HG03558 (cell line): ENCODE measurements at regions not wholly inside any gene's neighbourhood (a gene's known extent, or its start where the extent isn't known, plus 50 kb on each side); places are given as distances from the start of the nearest gene placed in this dataset.

Source experiments
- ATAC-seq: cut with Tn5 transposase; IDR thresholded peaks from one replicate; pipeline ENCODE4 v1.9.1; 2021; ENCODE audit warnings: moderate number of reproducible peaks; ENCODE audit not compliant: unreplicated experiment; ENCODE audit errors: extremely low read depth

DNA sequence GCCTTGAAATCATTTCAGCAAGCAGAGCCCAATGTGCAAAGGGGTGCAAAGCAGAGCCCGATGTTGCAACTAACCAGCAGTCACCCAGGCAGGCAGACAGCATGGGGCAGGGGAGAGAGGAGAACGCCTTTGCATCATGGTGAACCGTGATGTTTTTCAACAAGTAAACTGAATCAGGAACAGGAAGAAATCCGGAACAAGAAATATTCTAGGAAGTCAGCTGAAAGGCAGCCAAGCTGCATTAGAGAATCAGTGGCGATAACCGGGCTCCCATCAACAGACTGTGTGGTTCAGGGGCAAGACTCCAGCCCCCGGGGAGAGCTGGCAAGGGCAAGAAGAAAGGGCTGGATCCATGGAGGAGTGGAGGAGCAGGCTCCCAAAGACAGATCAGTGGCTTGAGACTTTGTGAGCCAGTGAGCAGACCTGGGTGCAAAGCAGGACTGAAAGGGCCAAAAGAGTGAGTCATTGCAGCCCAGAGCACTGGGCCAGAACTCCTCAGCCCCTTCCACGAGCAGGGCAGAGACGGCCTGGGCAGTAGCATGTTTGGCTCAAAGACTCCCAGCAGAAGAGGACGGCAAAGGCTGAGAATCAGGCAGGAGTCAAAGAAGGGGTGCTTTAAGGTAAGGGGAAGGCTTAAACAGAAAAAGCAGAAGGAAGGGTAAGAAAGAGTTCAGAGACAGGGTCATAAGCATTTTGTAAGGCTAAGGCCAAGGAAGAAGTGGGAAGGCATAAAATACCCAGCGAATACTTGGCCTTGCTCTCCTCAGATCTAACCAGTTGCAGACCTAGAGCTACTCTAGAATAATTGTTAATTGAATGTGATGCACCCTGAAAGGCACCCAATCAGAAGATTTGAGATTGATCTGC, 155.0 kb downstream of the SETD4 start:
- ATAC-seq: no peak

- ATAC-seq: no peak
Measured at GRCh38 chr21:35900539-35900938, 159.8 kb downstream of the SETD4 start.

DNA sequence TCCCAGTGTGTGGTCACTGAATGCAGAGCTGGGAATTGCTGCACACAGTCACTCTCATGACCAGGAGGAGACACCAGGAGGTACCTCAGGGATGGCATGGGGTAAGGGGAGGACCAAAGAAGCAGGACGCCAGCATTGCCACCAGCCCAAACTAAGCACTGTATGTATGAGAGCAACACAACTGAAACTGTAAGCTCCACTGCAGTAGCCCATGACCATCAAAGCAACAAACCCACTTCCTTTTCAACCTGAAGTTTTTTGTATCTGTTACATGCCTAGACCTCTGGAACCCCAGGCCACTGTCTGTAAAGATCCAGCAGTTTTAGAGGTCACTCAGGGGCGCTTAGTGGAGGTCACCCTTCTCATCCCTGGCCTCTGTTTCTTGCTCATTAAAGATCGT, 164.3 kb downstream of the SETD4 start:
- ATAC-seq: no peak

GRCh38 chr21:35895598-35895997, 164.7 kb downstream of the SETD4 start:
- no peak for ATAC-seq

DNA sequence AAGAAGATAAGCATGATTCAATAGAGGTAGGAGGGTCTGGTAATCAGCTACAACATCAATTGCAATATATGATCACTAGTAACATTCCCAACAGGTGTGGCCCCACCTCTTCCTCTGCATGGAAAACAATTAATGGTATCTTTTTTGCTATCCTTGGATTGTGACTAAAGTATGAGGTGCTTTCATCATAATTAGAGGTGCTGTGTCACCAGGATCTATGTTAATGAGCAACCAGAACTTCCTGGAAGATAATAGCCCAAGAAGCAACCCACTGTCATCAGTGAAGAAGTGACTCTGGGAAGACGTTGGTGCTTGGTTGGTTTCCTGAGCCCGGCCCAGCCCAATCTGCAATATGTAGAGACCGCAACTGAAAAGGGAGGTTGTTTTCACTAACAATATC, 167.2 kb downstream of the SETD4 start:
- no peak for ATAC-seq

DNA sequence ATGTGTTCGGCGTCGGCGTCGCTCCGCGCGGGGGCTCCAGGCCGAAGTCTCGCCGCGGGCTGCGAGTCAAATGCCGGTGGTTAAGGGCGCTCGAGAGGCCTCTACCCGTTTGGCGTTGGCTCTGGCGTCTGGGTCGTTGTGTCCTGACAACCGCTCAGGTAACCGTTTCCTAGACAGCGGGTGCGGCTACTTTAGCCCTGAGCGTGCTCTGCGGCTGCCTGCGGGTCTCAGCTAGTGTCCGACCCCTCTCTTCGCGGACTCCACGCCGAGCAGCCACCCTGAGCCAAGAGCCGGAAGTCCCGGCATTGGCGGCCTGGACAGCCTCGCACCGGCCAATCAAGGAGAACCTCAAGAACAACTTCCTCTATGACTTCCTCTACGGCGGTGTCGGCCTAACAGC, 173.4 kb downstream of the SETD4 start:
- no peak for ATAC-seq

DNA sequence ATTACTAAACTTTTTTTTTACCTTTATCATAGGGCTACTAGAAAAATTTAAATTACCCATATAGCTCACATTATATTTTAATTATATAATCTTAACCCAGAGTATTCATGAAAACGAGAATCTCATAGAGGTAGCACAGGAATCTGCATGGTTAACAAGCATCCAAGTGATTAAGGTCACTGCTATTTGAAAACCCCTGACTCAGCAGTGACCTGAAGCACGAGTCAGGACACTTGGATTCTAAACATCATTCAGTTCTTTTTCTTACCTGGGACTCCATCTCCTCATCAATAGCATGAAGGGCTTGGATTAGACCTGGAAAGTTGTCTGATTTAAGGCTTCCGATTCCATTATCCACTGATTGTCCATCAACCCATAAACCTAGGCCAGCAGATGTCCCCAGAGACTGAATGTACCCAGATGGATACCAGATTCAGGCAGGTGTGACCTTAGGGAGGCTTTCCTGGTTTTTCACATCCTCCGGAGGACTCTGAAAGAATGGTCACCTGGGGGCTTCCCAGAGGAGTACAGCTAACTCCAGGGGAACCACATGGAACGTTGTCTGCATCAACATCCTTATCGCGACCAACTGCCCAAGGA, 174.3 kb downstream of the SETD4 start:
- no peak for ATAC-seq

DNA sequence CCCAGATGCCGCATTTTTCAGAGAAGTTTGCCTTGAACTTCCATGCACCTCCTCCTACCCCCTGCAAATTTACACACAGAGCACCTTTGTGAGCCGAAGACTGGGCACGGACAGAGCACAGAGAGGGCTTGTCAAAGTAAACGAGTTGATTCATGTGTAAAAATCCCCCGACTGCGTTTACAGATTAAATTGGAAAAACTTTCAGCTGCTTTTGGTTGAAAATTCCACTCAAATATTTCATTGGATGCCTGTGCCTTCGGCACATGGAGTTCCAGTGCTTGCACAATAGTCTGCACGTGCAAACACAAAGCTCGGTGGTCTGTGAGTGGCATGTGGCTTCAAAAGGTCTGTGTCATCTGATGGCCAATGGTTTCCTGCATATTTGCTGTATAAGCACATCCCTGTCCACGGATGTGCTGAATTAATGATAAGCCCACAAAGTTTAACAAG, 177.5 kb downstream of the SETD4 start:
- ATAC-seq: no peak

- ATAC-seq: no peak
Measured at GRCh38 chr21:35873441-35873840, 186.9 kb downstream of the SETD4 start.

DNA sequence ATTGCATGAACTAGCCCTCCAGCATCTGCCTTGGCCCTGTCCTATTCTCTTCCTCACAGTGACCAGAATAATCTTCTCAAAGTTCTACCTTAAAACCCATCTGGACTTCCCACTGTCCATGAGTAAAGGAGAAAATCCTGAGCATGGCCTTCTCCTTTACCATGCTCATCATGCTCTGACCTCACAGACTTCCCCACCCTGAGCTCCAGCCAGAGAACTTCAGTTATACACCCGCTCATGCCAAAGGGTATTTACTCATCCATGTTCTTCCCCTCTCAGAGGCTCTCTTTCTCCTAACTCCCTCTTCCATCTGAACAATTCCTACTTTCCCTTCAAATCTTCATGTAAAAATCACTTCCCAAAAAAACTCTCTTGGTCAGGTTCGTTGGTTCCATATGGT, 188.4 kb downstream of the SETD4 start:
- no peak for ATAC-seq

- ATAC-seq: no peak
Measured at GRCh38 chr21:35868869-35869223, 191.5 kb downstream of the SETD4 start.

- no peak for ATAC-seq
Measured at GRCh38 chr21:35868005-35868868, 192.1 kb downstream of the SETD4 start.

- no peak for ATAC-seq
Measured at GRCh38 chr21:35864039-35864438, 196.3 kb downstream of the SETD4 start.

DNA sequence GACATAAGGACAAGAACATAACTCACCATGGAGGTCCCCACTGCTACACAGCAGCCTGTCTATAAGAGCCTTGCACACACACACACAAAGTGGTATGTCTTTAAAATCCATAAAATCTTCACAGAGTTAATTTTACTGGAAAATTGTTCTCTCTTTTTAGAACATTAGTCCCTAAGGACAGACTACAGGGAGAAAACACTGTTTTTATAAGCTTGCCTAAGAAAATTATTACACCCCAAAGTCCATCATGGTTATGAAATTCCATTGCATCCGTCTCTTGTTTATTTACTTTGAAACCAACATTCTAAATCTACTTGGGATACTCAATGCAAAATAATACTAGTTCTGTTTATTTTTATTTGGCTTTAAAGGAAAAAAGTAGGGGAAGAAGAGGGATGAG, 197.4 kb downstream of the SETD4 start:
- ATAC-seq: no peak

DNA sequence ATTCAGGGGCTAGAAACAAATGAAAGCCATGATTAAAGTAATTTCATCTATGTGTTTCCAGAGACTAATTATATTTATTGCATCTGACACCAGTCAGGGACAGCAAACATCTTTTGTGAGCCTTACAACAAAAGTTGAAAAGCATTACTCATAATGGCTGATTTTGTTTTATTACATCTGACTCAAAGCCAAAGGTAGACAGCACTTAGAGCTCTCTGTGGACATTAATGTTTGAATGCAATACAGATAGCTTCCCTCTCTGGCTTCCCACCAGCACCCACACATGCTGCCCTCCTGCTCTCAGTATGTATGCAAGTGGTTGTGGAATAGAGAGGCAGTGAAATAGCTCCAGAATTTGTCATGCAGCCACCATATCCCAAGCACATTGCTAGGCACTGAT, 198.7 kb downstream of the SETD4 start:
- no peak for ATAC-seq

- no peak for ATAC-seq
Measured at GRCh38 chr21:35860189-35860869, 200.0 kb downstream of the SETD4 start.

- ATAC-seq: no peak
Measured at GRCh38 chr21:35859677-35860076, 200.6 kb downstream of the SETD4 start.

- no peak for ATAC-seq
Measured at GRCh38 chr21:35857095-35857494, 203.2 kb downstream of the SETD4 start.

DNA sequence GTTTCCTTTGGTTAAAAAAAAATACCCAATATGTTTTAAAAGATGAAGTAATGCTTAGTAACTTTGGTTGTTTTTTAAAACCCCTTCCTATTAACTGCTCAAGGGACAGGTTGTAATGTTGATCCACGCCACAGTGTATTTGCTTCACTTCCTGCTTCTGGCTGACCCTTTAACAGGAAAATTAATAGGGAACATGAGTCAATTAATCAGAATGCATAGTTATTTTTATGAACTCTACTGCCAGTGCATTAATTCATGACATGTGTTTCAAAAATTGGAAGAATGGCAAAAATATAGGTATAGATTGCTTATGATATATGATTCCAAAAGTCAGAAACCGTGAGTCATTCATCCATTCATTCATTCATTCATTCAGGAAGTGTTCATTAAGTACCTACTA, 204.8 kb downstream of the SETD4 start:
- ATAC-seq: no peak

DNA sequence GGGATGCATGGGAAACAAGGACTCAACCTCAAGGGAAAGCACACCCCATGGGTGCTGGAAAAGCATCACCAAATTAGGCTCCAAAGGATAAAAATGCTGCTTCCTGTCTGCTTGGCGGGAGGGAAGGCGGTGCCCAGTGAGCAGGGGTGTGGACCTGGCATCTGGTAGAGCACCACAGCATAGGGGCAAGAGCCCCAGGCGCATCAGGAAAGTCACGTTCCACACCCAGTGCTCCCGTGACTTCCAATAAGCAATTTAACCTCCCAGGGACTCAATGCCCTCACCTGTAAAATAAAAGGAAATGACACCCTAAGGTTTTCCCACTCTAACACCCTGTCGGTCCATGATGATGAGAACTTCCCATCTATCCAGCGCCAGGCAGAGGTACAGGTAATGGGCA, 206.0 kb downstream of the SETD4 start:
- ATAC-seq: no peak
